Skeletal muscle cell (primary cell): ENCODE measurements at regions not wholly inside any gene's neighbourhood (a gene's known extent, or its start where the extent isn't known, plus 50 kb on each side); places are given as distances from the start of the nearest gene placed in this dataset.
"Not testable (repeated sequence)": the region's sequence is repeated elsewhere in the genome, so short reads cannot be mapped to it uniquely, and the experiment has no call there.

Source experiments
- DNase-seq: peaks from one replicate; pipeline ENCODE4 v3.0.0-alpha.2; 2010; ENCODE audit warnings: low read depth
- H3K4me3 ChIP-seq: 2 replicates; pipeline ENCODE4 v1.5.1; 2011; ENCODE audit warnings: low read depth, mild to moderate bottlenecking, control low read depth, low read length, moderate library complexity

- DNase-seq: no peak
- H3K4me3 ChIP-seq: no peak overlapping the region
Observed at GRCh38 chrX:42176789-42177188, 253.4 kb upstream of the CASK start.

- no peak overlapping the region for H3K4me3 ChIP-seq
- DNase-seq: no peak
Observed at GRCh38 chrX:42175843-42176242, 252.5 kb upstream of the CASK start.

- not testable (repeated sequence) for H3K4me3 ChIP-seq, DNase-seq
Observed at GRCh38 chrX:42157923-42158322, 234.6 kb upstream of the CASK start.

GRCh38 chrX:42151808-42152207, 228.5 kb upstream of the CASK start:
- DNase-seq: no peak

GRCh38 chrX:42149765-42150164, 226.4 kb upstream of the CASK start:
- no peak overlapping the region for H3K4me3 ChIP-seq
- peak; percentile 27 for DNase-seq

More at GRCh38 chrX:42151808-42152207, 228.5 kb upstream of the CASK start:
- no peak overlapping the region for H3K4me3 ChIP-seq

- DNase-seq: peak; percentile 3
- no peak overlapping the region for H3K4me3 ChIP-seq
Observed at GRCh38 chrX:42149281-42149680, 225.9 kb upstream of the CASK start.

- DNase-seq: no peak
- no peak overlapping the region for H3K4me3 ChIP-seq
Observed at GRCh38 chrX:42143866-42144592, 220.7 kb upstream of the CASK start.

GRCh38 chrX:42140320-42140719, 217.0 kb upstream of the CASK start:
- H3K4me3 ChIP-seq: no peak overlapping the region
- no peak for DNase-seq

- DNase-seq: no peak
- no peak overlapping the region for H3K4me3 ChIP-seq
Observed at GRCh38 chrX:42135583-42136228, 212.4 kb upstream of the CASK start.

- no peak overlapping the region for H3K4me3 ChIP-seq
- DNase-seq: no peak
Observed at GRCh38 chrX:42131856-42132255, 208.5 kb upstream of the CASK start.

- H3K4me3 ChIP-seq: no peak overlapping the region
- no peak for DNase-seq
Observed at GRCh38 chrX:42129022-42129940, 205.9 kb upstream of the CASK start.

GRCh38 chrX:42128587-42128986, 205.2 kb upstream of the CASK start:
- no peak for DNase-seq
- H3K4me3 ChIP-seq: no peak overlapping the region

- H3K4me3 ChIP-seq: no peak overlapping the region
- no peak for DNase-seq
Observed at GRCh38 chrX:42128020-42128419, 204.7 kb upstream of the CASK start.

- no peak overlapping the region for H3K4me3 ChIP-seq
- no peak for DNase-seq
Observed at GRCh38 chrX:42127563-42127962, 204.2 kb upstream of the CASK start.

GRCh38 chrX:42123369-42123768, 200.0 kb upstream of the CASK start:
- H3K4me3 ChIP-seq: no peak overlapping the region
- DNase-seq: no peak

- peak; percentile 48 for DNase-seq
- no peak overlapping the region for H3K4me3 ChIP-seq
Observed at GRCh38 chrX:42119076-42119475, 195.7 kb upstream of the CASK start.

GRCh38 chrX:42117318-42117717, 194.0 kb upstream of the CASK start:
- DNase-seq: no peak
- no peak overlapping the region for H3K4me3 ChIP-seq

GRCh38 chrX:42109428-42109827, 186.1 kb upstream of the CASK start:
- no peak overlapping the region for H3K4me3 ChIP-seq
- DNase-seq: no peak

- DNase-seq: no peak
- H3K4me3 ChIP-seq: no peak overlapping the region
Observed at GRCh38 chrX:42107495-42108488, 184.4 kb upstream of the CASK start.
